Lung microvascular endothelial cell (primary cell): ENCODE measurements at regions not wholly inside any gene's neighbourhood (a gene's known extent, or its start where the extent isn't known, plus 50 kb on each side); places are given as distances from the start of the nearest gene placed in this dataset.
"Not testable (repeated sequence)": the region's sequence is repeated elsewhere in the genome, so short reads cannot be mapped to it uniquely, and the experiment has no call there.

ENCODE experiments used
- DNase-seq, 2 donors: peaks; one replicate each; pipeline versions ENCODE4 v3.0.0 to v3.0.0-alpha.2; 2010; ENCODE audit warnings: low read depth in 2 of 2

DNA sequence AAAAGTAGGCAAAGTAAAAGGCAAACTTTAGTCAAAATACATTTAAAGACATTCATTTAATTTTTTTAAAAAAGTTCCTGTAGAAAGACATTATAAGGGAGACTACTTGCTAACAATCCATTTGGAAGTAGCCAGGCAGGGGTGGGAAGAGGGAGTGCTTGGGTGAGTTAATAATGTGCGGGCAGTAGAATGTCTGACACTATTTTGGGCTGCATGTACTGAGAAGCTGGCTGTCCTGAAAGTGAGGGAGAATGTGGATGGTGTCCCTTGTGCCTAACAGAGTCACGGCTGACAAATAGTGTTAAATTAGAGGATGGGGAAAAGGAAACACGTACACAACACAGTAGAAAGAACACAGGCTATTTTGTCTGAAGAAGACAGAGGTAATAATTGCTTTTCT lies 142.5 kb downstream of the LCA5 start:
- DNase-seq = no peak

- DNase-seq = no peak
Observed at GRCh38 chr6:79392094-79392493, 145.1 kb downstream of the LCA5 start.

DNA sequence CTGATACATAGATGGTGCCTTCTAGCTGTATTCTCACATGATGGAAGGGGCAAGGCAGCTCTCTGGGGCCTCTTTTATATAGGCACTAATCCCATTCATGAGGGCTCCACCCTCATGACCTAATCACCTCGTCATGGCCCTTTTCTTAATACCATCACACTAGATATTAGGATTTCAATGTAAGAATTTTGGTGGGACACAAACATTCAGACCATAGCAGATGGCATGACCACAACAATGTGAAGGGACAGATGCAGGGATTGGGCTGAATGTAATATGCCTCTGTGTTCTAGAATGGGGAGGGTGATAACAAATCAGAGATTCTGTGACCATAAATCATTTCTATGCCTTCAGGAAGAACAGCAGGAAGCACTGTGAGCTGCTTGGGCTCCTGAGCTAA lies 145.8 kb downstream of the LCA5 start:
- DNase-seq = peak in 1 of 2 donors; percentile 10

DNA sequence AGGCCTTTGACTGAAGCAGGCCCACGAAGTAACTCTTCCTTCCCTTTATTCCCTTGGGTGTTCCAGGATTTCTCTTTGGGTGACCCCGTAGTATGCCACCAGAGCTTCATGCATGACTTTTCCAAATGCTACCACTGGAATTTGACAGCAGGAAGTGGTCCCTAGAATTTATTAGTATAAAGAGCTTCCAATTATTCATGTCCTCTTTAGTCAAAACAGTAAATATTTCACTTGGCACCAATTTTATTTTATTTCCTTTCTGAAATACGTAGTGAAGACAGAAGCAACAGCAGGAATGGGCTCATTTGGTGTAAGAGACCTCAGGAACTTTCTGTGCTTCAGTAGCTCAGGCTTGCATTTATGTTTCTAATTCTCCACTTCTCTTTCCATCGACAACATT lies 151.3 kb downstream of the LCA5 start:
- peak; percentile 41 to 63 for DNase-seq

DNA sequence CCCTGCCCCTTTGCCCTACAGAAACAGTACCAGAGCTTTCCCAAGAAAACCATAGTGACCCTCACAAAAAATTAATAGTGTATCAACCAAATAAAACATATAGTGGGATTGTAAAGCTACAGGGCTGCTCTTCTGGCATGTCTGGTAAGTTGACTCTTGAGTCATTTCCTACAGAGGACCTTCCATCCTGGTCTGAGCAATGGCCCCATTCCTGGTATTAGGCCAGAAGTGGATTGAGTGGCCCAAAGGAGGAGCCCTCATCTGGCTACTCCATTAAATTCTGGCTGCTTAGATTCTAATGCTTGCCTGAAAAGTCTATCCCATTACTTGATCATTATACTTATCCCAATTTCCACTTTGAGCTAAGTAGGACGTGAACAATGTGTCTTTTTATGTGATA lies 150.9 kb upstream of the HMGN3 start:
- DNase-seq = peak; percentile 22 to 59

- peak in 1 of 2 donors; percentile 31 for DNase-seq
Observed at GRCh38 chr6:79384845-79385244, 150.4 kb upstream of the HMGN3 start.

DNA sequence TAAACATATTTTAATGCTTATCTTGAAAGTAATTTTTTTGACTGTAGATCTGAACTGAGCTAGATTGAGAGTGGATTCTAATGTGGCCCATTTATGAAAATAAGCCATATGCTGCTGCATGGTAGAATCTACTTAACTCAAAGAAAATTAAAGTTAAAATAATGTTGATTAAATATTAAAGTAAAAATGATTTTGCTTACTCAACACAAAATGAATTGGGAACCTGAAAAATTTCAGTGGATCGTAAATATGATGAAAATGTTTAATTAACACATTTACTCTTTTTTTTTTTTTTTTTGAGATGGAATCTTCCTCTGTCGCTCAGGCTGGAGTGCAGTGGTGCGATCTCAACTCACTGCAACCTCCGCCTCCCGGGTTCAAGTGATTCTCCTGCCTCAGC lies 144.5 kb upstream of the HMGN3 start:
- DNase-seq = no peak

- peak; percentile 28 to 61 for DNase-seq
Observed at GRCh38 chr6:79377888-79378348, 143.4 kb upstream of the HMGN3 start.

DNA sequence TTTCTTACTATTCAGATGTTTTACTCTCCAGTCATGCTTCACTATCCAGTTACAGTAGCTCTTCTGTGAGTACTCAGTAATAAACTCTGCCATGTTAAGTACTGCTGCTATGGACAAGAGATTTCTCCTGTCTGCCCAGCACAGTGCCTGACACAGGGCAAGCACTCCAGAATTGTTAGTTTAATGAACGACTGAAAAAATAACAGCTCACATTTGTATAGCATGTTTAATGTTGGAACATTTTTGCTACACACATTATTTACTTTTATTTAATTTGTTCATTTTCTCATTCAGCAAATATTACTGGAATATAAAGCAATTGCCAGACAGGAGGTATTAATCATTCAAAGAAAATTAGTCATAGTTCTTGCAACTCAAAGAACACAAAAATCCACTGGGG lies 142.6 kb upstream of the HMGN3 start:
- peak in 1 of 2 donors; percentile 32 for DNase-seq

- no peak for DNase-seq
Observed at GRCh38 chr6:79375635-79376337, 141.3 kb upstream of the HMGN3 start.

DNA sequence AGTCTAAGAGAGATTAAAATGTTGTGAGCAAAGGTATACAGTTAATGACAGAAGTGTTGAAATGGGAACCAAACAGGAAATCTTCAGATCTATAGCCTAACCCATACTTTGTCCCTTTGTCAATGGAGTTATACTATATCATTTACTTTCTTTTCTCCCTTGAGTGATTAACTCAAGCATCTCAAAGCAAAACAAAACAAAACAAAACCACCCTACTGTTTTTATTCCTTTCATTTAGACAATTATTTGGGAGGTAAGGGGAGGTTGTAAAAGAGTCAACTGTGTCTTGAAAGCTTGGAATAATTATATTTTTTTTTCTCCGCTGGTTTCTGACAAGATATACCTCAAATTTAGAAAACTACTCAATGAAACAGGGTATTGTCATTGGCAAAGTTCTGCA lies 139.8 kb upstream of the HMGN3 start:
- DNase-seq = no peak

DNA sequence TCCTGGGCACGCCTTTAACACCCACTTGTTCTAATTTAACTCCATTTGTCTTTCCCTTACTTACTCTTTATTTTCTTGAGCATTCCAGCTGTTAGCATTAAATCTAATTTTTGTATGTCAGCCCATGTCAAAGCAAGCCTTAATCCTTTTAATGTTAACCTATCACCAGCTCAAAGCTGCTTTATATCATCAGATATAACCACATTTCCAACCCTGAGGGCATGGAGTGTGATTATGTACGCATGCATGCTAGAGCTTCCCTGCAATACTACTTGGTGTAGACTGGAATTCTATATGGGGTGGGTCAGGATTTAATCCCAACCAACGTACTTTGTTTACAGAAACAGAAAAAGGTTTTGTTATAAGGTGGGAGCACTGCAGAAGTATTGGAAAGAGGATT lies 139.4 kb upstream of the HMGN3 start:
- no peak for DNase-seq

DNA sequence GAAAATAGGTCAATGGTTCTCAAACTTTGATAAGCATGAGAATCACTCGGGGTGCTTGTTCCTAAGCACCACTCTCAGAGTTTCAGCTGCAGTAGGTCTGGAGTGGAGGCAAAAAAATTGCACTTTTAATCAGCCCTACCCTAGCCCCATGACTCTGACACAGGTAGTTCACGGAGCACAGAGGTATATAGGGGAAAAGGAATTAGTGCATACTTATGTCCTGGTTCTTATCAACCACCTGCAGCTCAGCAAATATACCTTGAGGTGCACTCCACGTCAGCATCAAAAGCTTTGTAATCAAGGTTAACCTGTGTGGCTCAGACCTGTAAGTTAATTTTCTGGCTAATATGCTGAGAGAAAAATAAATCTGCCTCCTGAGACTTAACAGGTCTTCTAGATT lies 138.8 kb upstream of the HMGN3 start:
- no peak for DNase-seq

DNA sequence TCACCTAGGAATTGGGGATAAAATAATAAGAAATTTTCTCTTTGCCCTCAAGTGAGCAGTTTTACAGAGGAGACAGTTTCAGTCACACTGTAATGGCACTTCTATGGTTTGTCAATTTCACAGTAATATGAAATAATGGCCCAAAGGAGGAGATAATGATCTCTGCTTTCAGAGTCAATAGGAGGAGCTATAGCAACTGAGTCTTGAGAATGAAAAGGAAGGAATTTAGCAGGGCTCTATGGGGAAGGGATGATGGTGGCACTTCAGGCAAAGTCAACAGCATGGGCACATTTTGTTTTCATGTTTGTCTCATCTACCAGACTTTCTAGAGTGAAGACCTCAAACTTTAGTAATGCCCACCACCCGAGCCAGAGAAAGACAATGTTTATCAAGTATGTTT lies 138.3 kb upstream of the HMGN3 start:
- no peak for DNase-seq

DNA sequence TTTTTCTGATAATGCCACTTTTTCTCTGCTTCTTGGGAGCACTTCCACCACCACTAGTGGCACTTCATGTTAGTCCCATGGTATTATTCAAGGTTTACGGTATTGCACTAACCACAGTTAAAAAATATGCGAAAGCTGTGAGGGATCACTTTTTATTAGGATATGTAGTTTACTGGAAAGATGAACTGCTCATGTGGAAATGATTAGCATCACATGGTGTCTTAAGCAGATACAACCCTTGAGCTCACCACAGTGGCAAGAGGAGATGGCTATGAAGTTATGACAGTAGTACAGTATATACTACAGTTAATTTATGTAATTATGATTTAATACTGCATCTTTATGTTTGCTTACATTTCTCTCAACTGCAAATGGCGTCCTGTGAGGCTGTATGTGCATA lies 134.5 kb upstream of the HMGN3 start:
- no peak for DNase-seq

DNA sequence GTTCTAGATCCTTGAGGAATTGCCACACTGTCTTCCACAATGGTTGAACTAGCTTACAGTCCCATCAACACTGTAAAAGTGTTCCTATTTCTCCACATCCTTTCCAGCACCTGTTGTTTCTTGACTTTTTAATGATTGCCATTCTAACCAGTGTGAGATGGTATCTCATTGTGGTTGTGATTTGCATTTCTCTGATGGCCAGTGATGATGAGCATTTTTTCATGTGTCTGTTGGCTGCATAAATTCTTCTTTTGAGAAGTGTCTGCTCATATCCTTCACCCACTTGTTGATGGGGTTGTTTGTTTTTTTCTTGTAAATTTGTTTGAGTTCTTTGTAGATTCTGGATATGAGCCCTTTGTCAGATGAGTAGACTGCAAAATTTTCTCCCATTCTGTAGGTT lies 129.0 kb upstream of the HMGN3 start:
- not testable (repeated sequence) for DNase-seq

GRCh38 chr6:79361074-79361473 lies 126.6 kb upstream of the HMGN3 start:
- not testable (repeated sequence) for DNase-seq

DNA sequence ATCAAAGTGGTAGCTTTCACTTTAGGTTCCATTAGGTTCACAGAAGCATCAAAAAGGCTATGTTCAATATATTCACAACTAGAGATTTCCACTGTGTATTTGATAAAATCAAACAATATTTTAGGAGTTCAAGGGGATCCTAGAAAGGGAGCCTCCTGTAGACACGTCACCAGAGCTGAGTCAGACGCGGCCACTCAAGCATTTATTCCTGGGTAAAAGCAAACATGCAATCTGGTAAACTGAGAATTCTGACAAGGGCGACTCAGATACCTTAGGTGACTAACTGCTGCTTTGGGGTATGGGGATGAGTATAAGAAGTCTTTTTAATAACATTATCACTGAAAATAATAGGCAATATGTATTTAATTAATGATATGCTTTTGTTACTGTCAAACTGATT lies 118.7 kb upstream of the HMGN3 start:
- DNase-seq = no peak

DNA sequence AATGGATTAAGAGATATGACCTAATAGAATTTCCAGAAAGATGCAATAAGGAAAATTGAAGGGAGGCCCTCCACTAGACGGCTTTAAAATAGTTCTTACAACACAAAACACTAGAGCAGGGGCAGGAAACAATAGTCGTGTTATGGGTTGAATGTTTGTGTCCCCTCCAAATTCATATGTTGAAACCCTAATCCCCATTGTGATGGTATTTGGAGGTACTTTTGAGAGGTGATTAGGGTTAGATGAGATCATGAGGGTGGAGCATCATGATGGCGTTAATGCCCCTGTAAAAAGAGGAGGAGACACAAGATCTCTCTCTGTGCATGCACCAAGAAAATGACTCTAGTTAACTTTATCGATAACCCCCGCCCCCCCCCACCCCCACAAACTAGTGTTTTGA lies 104.0 kb upstream of the HMGN3 start:
- no peak for DNase-seq

- no peak for DNase-seq
Observed at GRCh38 chr6:79335133-79335674, 100.7 kb upstream of the HMGN3 start.

GRCh38 chr6:79334674-79335073 lies 100.2 kb upstream of the HMGN3 start:
- DNase-seq = no peak

DNA sequence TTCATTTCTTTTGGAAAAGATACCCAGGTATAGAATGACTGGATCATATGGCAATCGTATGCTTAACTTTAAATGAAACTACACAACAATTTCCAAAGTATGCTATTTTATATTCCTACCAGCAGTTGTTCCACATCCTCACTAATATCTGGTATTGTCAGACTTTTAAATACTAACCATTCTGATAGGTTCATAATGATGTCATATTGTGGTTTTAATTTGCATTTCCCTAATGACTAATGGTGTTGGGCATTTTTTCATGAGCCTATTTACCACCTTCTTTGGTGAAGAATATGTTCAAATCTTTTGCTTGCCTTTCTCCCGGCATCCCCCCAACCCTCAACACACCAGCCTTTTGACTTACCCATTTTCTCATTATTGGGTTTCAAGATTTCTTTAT lies 96.2 kb upstream of the HMGN3 start:
- DNase-seq = no peak

- peak in 1 of 2 donors; percentile 32 for DNase-seq
Observed at GRCh38 chr6:79313254-79313653, 78.8 kb upstream of the HMGN3 start.
